ENCODE measurements at regions not wholly inside any gene's neighbourhood (a gene's known extent, or its start where the extent isn't known, plus 50 kb on each side); places are given as distances from the start of the nearest gene placed in this dataset.
"Not testable (repeated sequence)": the region's sequence is repeated elsewhere in the genome, so short reads cannot be mapped to it uniquely, and the experiment has no call there.

DNA sequence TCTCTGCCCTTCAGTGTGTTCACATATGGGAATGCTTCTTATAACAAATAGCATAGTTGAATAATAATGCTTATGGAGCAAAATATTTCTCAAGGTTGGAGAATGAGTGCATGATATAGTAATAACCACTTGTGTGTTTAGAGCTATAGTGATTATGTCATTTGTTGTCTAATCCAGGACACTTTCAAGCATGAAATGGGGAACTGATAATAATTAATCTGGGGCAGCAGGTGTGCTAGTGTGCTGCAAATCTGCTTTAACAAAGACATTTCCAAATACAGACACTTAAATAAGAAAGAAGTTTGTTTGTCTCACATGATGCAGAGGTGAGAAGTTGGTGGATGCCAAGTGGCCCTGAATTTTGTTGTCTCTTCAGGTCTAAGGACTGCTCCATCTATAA, 579.3 kb upstream of the GRM7 start:
- DNase-seq (ENCODE audit: low read depth) = no peak

DNA sequence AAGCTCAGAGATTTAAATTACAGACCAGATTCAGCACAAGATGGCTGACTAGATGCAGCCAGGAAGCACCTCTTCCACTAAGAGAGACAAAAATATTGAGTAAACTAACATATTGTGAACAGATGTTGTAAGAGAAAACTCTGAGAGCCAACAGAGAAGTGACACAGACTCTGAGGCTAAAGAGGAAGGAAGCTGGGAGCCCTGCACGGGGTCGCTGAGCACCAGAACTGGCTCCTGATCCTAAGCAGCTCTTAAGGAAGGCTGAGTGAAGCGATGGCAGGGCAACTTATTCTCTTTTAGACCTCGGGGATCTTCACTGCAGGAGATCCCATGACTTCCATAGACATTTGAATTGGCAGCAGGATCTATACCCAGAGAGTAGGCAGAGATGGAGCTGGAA, 578.0 kb upstream of the GRM7 start:
- DNase-seq (ENCODE audit: low read depth) = no peak

DNA sequence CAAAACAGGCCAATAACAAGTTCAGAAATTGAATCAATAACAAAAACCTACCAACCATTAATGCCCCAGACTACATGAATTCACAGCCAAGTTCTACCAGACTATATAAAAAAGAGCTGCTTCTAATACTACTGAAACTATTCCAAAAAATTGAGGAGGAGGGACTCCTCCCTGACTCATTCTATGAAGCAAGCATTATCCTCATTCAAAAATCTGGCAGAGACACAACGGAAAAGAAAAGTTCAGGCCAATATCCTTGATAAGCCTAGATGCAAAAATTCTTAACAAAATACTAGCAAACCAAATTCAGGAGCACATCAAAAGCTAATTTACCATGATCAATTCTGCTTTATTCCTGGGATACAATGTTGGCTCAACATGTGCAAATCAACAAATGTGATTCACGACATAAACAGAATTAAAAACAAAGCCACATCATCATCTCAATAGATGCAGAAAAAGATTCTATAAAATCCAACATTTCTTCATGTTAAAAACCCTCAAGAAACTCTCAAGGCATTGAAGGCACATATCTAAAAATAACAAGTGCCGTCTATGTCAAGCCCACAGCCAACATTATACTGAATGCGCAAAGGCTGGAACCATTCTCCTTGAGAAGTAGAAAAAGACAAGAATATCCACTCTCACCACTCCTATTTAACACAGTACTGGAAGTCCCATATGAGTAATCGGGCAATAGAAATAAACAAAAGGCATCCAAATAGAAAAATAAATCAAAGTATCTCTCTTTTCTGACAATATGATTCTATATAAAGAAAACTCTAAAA, 573.6 kb upstream of the GRM7 start:
- no peak for DNase-seq (ENCODE audit: low read depth)

DNA sequence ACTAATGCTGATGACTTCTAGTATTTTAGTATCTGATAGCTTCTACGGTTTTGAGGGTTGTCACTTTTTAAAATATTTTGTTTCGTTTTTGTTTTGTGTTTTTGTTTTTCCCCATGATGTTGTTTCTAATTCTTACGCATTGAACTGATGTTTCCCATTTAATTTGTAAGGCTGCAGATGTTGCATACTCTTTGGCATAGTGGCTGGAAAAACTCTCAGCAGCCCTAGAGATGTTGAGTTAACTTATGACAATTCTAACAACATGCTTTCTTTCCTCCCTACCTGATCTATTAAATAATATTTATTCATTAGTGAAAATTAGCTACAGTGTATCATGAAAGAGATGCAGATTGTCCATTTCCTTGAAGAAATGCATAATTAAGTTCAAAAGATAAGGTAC, 559.3 kb upstream of the GRM7 start:
- no peak for DNase-seq (ENCODE audit: low read depth)

DNA sequence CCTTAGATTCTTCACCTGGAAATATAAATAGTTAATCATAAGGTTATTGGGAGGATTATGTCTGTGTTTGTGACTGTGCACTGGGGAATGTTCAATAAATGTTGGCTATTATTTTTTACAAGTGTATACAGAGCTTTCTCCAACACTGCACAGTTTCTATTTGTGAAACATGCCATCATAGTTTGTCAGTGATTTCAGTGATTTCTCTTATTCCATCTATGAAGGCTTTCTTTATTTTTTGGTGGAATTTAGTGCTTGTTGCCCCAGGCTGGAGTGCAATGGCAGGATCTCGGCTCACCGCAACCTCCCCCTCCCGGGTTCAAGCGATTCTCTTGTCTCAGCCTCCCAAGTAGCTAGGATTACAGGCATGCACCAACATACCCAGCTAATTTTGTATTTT, 545.0 kb upstream of the GRM7 start:
- DNase-seq (ENCODE audit: low read depth) = no peak

DNA sequence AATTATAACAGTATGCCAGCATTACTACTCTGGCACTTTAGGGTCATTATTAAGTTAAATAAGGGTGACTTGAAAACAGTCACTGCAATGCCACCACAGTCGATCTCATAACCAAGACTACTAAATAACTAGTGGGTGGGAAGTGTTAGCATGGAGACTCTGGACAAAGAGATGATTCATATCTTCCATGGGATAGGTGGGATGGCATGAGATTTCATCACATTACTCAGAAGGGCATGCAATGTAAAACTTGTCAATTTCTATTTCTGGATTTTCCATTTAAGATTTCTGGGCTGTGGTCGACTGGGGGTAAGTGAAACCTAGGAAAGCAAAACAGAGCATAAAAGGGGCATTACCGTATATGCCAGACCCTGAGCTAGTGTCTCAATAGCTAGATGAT, 538.9 kb upstream of the GRM7 start:
- DNase-seq (ENCODE audit: low read depth) = no peak

DNA sequence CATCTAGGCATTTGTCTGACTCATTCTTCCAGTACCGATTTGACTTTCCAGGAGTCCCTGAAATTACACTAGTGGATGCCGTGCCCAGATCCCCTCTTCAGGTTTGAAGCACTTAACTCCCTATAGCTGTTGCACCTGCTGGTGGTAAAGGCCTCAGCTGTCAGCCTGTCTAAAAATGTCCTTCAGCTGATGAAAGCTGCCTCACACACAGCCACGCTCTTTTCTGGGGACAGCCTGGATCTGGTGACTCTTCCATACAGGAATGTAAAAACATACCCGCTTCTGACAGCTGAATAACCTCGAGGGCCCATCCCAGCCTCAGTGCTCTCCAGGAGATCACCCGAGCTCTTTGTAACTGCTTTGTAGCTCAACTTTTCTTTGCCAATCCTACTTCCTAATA, 534.1 kb upstream of the GRM7 start:
- no peak for DNase-seq (ENCODE audit: low read depth)

DNA sequence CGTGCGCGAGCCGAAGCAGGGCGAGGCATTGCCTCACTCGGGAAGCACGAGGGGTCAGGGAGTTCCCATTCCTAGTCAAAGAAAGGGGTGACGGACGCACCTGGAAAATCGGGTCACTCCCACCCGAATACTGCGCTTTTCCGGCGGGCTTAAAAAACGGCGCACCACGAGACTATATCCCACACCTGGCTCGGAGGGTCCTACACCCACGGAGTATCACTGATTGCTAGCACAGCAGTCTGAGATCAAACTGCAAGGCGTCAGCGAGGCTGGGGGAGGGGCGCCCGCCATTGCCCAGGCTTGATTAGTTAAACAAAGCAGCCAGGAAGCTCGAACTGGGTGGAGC, 520.0 kb upstream of the GRM7 start:
- DNase-seq (ENCODE audit: low read depth) = not testable (repeated sequence)

DNA sequence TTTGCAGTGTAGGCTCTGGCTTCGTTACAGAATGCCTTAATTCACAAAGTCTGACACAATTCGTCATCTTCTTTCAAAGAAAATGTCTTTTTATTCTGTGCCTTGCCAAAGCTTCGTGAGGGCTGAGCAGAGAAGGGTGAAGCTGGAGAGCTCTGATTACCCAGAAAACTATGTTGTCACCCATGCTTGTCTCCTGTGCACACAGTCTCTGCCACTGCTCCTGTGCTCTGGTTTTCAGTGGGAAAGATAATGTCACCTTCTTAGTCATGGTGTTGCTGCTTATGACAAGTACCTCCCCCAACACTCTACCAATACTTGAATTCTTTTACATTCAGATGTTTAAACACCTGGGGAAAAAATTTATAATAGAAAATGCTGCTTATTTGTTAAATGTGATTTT, 509.2 kb upstream of the GRM7 start:
- DNase-seq (ENCODE audit: low read depth) = no peak

DNA sequence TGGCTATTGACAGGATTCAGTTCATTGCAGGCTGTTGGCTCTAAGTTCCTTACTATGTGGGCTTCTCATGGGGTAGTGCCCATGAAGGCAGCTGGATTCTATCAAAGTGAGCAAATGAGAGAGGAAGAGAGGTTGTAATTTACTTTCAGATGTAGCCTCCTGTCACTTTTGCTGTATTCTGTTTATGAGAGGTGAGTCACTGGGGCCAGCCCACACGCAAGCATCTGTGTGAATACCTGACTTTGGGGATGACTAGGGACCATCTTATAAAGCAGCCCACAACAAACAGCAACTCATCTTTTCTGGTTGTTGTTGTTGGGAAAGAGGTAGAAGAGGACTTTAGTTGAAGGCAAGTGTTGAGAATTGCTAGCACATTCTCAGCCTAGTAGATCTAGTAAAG, 506.3 kb upstream of the GRM7 start:
- DNase-seq (ENCODE audit: low read depth) = no peak

DNA sequence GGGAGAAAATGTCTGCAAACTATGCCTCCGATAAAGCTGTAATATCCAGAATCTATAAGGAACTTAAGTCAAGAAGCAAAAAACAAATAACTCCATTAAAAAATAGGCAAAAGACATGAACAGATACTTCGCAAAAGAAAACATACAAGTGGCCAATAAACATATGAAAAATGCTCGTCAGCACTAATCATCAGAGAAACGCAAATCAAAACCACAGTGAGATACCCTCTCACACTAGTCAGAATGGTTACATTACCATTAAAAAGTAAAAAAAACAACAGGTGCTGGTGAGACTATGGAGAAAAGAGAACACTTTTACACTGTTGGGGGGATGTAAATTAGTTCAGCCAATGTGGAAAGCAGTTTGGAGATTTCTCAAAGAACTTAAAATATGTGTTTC, 498.5 kb upstream of the GRM7 start:
- DNase-seq (ENCODE audit: low read depth) = no peak

DNA sequence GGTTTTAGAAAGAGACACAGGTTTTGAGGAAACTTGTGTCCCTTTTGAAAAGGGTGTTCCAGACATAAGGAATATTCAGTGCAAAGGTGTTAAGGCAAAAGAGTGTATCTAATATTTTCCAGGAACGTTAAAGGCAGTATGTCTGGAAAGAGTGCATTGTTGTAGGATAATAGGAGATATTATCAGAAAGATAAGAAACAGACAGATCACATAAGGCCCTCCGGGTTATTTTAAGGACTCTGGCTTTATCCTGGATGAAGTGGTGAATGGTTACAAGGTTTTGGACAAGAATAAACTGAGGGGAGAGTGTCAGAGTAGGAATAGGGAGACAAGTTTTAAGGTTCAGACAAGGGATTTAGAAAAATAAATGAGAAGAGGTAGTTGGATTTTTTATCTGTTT, 493.7 kb upstream of the GRM7 start:
- no peak for DNase-seq (ENCODE audit: low read depth)

DNA sequence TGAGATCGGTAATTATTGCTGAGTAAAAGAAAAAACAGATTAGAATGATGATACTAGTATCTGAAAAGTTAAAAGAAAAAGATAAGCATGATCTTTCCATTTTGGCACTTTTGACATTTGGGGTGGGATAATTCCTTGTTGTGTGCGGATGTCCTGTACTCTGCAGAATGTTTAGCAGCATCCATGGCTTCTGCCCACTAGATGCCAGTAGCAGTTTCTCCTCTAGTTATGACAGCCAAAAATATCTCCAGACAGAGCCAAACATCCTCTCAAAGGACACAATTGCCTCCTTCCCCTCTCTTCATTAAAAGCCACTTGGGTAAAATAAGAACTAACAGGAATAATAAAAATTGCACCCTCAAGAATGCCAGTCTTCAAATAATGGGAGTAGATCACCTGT, 468.8 kb upstream of the GRM7 start:
- no peak for DNase-seq (ENCODE audit: low read depth)

DNA sequence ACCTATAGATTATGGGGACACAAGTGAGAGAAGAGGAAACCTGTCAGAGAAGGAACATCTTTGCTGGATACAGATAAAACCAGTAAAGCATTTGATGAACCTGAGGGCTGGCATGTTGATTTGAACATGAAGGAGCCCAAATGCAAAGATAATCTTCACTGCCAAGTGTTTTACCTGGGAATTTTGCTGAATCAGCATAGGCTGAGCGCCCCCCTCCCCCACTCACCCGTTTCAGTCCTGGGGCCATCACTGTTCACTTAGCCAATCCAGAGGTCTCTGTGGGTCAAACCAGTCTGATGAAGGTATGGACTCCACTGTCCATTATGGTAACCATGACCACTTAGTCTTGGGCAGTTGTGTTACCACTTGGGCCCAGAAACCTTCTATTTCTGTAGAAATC, 466.0 kb upstream of the GRM7 start:
- no peak for DNase-seq (ENCODE audit: low read depth)

DNA sequence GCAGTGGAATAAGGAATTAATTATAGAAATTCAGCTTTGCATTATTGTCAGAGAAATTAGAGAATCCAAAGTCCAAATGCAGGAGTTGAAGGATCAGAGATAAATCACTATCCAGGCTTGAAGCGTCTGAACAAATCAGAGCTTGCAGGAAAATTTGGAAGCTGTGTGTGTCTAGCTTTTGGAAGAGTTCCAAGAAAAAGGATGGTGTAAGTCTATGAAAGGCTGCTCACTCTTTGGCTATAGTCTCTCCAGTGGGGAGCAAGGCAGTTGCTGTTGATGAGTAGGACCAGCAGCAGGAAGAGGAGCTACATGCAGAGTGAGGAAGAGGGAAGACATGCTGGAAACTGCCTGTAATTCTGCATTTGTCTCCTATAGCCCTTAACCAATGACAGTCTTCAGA, 464.3 kb upstream of the GRM7 start:
- no peak for DNase-seq (ENCODE audit: low read depth)

DNA sequence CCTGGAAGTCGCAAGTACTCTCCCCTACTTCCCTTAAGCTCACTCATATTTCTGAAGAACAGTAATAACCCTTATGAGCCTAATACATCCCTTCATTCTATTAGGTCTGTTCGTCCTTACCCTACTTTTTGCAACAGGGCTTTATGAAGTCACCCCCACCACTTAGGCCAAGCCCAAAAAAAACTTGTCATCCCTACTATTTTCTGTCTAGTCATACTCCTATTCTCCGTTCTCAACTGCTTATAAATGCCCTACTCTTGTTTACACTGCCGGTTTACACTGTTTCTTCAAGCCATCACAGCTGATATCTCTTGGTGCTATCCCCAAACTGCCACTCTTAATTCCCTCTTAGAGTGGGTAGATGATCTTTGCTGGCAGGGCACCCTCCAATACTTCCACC, 458.2 kb upstream of the GRM7 start:
- DNase-seq (ENCODE audit: low read depth) = not testable (repeated sequence)

DNA sequence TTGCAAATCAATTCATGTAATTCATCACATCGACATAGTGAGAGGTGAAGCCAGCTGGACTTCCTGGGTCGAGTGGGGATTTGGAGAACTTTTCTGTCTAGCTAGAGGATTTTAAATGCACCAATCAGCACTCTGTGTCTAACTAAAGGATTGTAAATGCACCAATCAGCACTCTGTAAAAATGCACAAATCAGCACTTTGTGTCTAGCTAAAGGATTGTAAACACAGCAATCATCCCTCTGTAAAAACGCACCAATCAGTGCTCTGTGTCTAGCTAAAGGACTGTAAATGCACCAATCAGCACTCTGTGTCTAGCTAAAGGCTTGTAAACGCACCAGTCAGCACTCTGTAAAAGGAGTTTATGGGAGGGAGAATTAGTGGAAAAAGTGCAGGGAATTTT, 454.0 kb upstream of the GRM7 start:
- not testable (repeated sequence) for DNase-seq (ENCODE audit: low read depth)

DNA sequence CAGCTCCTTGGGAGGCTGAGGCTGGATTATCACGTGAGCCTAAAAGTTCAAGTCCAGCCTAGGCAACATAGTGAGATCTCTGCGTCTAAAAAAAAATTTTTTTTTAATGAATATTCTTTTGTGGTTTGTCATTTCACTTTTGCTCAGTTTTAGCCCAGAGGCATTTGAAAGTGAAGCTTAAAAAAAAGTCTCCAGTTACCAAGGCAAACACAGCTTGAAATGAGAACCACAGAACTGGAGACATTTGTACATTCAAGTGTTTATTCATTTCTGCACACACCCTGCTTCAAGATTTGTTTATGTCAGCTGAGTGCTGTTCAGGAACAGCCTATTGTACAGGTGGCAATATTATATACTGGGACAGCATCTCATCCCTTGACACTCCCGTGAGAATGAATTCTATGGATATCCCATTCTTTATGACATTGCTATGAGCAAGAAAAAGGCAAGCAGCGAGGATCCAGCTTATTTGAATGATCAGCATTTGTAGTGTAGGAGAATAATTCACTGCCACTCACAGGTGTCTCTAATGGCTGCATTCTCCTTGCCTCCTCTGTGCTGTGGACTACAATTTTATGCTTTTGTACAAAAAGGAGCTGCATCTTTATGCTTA, 444.8 kb upstream of the GRM7 start:
- no peak for DNase-seq (ENCODE audit: low read depth)

DNA sequence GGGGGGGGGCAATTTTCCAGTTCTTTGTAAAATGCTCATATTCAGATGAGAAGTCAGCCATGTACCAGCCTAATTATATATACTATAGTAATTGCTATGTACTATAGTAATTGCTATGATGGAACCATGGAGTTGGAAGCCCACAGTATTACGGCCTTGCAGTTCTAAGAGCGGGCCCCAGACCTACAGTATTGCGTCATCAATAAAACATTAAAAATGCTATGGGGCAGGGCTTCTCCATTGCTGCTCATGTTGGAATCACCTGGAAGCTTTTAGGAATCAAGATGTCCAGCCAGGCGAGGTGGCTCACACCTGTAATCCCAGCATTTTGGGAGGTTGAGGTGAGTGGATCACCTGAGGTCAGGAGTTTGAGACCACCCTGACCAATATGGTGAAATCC, 443.7 kb upstream of the GRM7 start:
- no peak for DNase-seq (ENCODE audit: low read depth)

DNA sequence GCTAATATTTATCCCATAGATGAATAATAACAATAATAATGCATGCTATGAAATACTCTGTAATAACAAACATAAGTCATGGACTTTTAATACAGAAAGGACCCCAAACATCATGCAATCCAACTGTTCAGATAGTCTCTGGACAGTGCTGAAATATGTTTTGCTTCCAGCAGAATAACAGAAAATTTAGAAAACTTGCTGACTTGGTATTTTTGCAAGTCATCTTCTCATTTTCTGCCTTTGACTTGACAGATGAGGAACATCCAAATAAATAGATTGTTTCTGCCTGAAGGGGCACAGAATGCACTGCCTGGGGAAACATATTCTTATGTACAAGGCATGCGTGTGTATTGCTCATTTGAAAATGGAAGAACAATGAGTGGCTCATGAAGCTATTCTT, 442.4 kb upstream of the GRM7 start:
- DNase-seq (ENCODE audit: low read depth) = no peak

DNA sequence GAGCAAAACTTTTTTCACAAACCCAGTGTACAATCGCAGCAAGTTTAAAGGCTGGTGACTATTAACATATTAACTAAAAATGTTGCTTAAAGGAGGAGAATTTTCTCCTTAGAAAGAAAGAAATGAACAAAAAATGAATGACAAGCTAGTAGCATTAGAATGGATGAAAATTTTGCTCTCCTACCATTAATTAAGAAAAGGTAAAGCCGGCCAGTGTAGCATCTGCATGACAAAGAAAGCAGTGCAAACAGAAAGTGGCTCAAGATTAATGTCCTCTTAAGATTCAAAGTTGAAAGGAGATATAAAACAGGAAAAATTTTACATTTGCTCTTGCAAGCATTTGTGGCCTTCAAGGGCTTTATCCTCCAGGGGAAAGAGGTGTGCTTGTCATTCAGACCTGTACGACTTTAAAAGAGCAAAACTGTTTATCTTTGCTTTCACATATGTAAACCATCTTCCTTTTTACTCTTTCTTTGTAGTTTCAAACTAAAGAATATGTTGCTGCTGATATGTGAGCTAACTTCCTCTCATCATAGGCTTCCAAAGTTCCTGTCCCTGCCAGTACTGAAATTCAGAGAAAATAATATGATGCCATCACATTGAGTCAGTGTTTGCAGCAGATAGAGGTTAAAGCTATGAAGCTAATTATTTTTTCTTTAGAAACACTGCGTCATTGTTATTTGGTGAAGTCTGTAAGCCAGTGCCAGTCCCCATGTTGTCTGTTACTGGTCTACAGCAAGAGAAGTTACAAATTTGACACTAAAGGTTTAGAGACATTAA, 439.1 kb upstream of the GRM7 start:
- DNase-seq (ENCODE audit: low read depth) = no peak

DNA sequence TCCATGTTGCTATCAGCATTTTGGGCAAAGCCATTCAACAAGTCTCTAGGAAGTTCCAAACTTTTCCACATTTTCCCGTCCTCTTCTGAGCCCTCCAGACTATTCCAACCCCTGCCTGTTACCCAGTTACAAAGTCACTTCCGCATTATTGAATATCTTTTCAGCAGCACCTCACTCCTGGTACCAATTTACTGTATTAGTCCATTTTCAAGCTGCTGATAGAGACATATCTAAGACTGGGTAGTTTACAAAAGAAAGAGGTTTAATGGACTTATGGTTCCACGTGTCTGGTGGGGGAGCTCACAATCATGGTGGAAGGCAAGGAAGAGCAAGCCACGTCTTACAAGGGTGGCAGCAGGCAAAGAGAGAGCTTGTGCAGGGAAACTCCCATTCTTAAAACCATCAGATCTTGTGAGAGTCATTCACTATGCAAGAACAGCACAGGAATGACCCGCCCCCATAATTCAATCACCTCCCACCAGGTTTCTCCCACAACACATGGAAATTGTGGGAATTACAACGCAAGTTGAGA, 435.6 kb upstream of the GRM7 start:
- DNase-seq (ENCODE audit: low read depth) = no peak

DNA sequence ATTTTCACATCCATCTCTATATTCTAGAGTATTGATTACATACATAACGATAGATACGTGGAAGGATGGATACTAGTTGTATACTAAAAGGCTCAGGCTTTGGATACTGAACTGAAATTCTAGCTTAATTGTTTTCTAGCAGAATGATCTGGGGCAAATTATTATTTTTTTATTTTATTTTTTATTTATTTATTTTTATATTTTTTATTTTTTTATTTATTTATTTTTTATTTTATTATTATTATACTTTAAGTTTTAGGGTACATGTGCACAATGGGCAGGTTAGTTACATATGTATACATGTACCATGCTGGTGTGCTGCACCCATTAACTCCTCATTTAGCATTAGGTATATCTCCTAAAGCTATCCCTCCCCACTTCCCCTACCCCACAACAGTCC, 432.6 kb upstream of the GRM7 start:
- not testable (repeated sequence) for DNase-seq (ENCODE audit: low read depth)
